Activated CD8-positive, alpha-beta T cell treated with anti-CD3 and anti-CD28 coated beads, Interleukin-2, amount 10 ng/mL, durations not matched to agents 7 days and 5 days (primary cell): ENCODE measurements at regions not wholly inside any gene's neighbourhood (a gene's known extent, or its start where the extent isn't known, plus 50 kb on each side); places are given as distances from the start of the nearest gene placed in this dataset.

Experiments used
- ATAC-seq: fragments of 150-1000 bp; cut with Tn5 transposase; one replicate; pipeline ENCODE4 v1.10.0; 2021; ENCODE audit warnings: moderate library complexity
- CTCF ChIA-PET: fragments of 350-600 bp; sonication (Branson Sonifier 250); formaldehyde crosslinking; loops from one replicate; lab custom pipeline; 2021; ENCODE audit warnings: antibody characterized with exemption; lab: Charles Lee
- POLR2A ChIA-PET: fragments of 350-600 bp; sonication (Branson Sonifier 250); formaldehyde crosslinking; loops from one replicate; lab custom pipeline; 2021; ENCODE audit warnings: antibody characterized with exemption; lab: Charles Lee
- DNase-seq: peaks from one replicate; pipeline ENCODE4 v3.0.0-alpha.2; 2020
- H3K27ac Mint-ChIP-seq: one replicate; pipeline ENCODE4 v1.8.0; 2021; ENCODE audit warnings: mild to moderate bottlenecking, mixed read lengths
- H3K27me3 Mint-ChIP-seq: one replicate; pipeline ENCODE4 v1.8.0; 2021; ENCODE audit warnings: low read depth, mixed read lengths
- H3K36me3 Mint-ChIP-seq: one replicate; pipeline ENCODE4 v1.8.0; 2021; ENCODE audit warnings: low read depth, mixed read lengths
- H3K4me1 Mint-ChIP-seq: one replicate; pipeline ENCODE4 v1.8.0; 2021; ENCODE audit warnings: low read depth, mixed read lengths
- H3K4me3 Mint-ChIP-seq: one replicate; pipeline ENCODE4 v1.8.0; 2021; ENCODE audit warnings: mild to moderate bottlenecking, mixed read lengths
- H3K9me3 Mint-ChIP-seq: one replicate; pipeline ENCODE4 v1.8.0; 2022; ENCODE audit warnings: mixed read lengths; ENCODE audit not compliant: insufficient read depth

DNA sequence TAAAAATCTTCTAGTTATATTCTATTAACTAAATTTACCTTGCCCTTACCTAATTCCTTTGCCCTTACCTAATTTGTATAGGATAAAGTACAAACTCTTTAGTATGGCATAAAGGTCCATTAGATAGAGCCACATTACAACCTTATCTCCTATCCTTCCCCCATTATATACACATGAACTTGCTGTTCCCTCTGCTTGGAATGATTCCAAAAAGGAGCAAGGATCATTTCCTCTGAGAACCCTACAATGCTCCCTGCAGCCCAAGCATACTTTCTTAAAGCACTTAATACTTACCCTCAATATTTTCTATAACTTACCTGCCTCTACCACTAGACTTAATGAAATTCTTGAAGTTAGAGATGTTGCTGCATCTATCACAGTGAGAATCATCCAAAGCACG, 118.9 kb upstream of the CCDC54 start:
- ATAC-seq (no peak), DNase-seq (no peak)
- Mint-ChIP-seq H3K4me1 (peaks cover 2% of the 10 kb centered on the region), H3K4me3 (no peak overlapping the region), H3K36me3 (no peaks in the 10 kb centered on the region), H3K27me3 (peaks cover 19% of the 10 kb centered on the region), H3K9me3 (no peaks in the 10 kb centered on the region), H3K27ac (no peak overlapping the region)
- CTCF ChIA-PET: interaction anchor here (2.1 kb wide), 1 partner anchor 14 kb away, joined by 4 read pairs; no protein-coding TSS in a partner anchor
- POLR2A ChIA-PET: no interaction called here

DNA sequence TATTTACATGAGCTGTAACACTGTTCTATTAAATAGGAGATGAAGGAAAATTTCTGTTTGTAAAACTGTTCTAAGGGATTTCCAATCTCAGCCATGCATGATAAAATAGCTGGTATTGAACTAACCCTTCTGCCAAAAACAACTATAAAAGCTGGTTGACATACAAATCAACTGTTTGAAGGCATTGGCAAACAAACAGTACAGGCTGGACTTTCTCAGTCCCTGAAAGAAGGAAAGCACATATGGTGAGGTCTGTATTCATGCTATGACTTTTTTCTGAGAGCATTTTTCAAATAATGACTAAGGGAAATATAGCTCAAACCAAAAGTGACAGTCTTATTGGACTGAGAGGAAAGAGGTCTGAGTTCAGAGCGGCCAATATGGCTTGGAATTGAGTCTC, 117.0 kb upstream of the CCDC54 start:
- ATAC-seq (no peak), DNase-seq (no peak)
- Mint-ChIP-seq H3K9me3 (no peaks in the 10 kb centered on the region), H3K27ac (no peak overlapping the region), H3K4me3 (no peak overlapping the region), H3K36me3 (no peaks in the 10 kb centered on the region), H3K27me3 (peaks cover 17% of the 10 kb centered on the region), H3K4me1 (peaks cover 7% of the 10 kb centered on the region)
- ChIA-PET POLR2A (no interaction called here), CTCF (interaction anchor here (0.7 to 2.1 kb wide), 4 partner anchors 11 to 1217 kb away, joined by 3 to 6 read pairs (median 4); no protein-coding TSS in a partner anchor)

DNA sequence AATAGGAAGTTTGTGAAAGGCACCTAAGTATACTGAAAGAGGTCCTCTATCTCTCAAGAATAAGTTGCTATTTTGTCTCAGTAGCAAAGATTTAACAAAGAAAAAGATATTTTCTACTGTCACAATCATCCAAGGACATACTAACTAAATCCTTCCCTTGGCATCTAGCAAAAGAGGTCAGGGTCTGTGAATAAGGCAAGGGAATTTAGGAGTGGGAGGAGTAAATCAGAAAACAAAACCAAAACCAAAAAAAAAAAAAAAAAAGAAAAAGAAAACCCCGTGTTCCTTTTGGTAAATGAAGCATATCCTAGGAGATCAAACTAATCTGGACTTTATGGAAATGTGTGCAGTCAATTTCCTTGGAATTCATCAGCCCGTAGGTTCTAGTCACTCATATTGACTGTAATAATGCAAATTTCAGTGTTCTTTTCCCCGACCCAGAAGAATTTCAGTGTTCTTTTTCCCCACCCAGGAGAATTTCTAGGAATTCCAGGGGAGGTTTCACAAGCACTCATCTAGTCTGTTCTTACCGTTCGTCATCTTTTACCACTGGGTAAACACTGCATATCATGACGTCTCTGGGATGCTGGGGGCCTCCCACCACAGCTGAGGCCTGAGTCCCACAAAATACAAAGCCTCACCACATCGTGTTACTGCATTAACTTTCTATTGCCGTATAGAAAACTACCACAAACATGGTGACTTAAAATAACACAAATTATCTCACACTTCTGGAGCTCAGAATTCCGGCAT, 113.8 kb upstream of the CCDC54 start:
- CTCF ChIA-PET: interaction anchor here (0.9 to 1.9 kb wide), 2 partner anchors 8 to 166 kb away, joined by 3 to 7 read pairs; no protein-coding TSS in a partner anchor
- Mint-ChIP-seq H3K4me3 (no peak overlapping the region), H3K27ac (no peak overlapping the region), H3K9me3 (no peaks in the 10 kb centered on the region), H3K4me1 (peaks cover 7% of the 10 kb centered on the region), H3K36me3 (no peaks in the 10 kb centered on the region), H3K27me3 (peaks cover 12% of the 10 kb centered on the region)
- POLR2A ChIA-PET: no interaction called here
- DNase-seq (no peak), ATAC-seq (no peak)

DNA sequence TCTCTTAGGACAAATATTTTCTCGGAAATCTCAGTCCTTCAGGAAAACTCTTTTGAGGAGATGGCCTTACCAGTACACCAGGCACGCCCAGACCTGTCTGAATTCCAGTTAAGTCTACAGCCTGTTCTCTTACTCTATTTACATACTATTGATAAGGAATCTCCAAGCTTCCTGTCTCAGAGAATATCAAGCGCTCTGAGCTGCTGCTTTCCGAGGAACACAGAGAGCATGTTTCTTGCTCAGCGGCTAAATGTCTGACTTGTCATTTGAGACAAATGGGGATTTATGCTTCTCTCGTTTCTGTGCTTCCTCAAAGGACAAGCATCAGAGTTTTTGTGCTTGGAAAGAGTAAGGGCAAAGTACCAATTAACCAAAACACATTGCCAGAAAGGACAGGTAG, 112.4 kb upstream of the CCDC54 start:
- ChIA-PET CTCF (no interaction called here), POLR2A (no interaction called here)
- H3K27ac Mint-ChIP-seq: no peak overlapping the region

DNA sequence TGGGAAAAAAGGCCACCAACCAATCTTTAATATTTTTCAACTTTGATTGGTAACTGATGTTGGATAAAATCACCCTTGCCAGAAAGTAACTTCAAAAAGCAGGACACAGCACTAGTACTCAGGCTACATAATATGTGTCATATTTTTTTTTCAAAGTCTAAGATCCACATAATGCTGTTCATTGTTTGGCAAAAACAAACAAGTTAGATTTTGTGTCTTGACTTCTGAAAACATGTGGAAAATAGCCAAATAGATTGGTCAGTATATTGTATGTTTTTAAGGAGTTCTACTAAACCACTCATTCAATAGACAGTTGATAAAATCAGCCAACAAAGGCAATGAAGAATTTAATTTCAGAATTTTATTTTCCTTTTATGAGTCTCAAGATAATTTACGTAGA, 111.7 kb upstream of the CCDC54 start:
- CTCF ChIA-PET: no interaction called here
- Mint-ChIP-seq H3K4me3 (no peak overlapping the region), H3K27me3 (peaks cover 9% of the 10 kb centered on the region), H3K4me1 (peaks cover 7% of the 10 kb centered on the region), H3K27ac (no peak overlapping the region), H3K9me3 (no peaks in the 10 kb centered on the region), H3K36me3 (no peaks in the 10 kb centered on the region)
- POLR2A ChIA-PET: no interaction called here
- DNase-seq (no peak), ATAC-seq (no peak)

More for the DNA sequence above, 112.4 kb upstream of the CCDC54 start:
- Mint-ChIP-seq H3K9me3 (no peaks in the 10 kb centered on the region), H3K27me3 (peaks cover 5% of the 10 kb centered on the region), H3K4me3 (no peak overlapping the region), H3K4me1 (peaks cover 7% of the 10 kb centered on the region), H3K36me3 (no peaks in the 10 kb centered on the region)
- DNase-seq (no peak), ATAC-seq (no peak)

DNA sequence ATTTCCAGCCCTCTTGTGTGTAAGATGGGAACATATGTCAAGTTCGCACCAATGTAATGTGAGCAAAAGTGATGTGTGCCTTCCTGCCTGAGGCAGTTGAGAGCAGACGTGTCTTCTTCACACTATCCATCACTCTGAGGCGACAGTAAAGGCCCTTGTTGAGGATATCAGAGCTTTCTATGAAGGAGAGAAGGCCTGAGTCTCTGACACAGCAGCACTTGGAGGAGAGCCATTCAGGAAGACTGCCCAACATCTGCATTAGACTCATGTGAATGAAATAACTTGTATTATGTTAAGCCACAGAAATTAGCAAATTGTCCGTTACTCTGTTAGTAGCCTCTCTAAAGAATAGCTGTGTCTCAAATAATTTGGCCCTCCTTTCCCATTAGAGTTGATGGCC, 108.8 kb upstream of the CCDC54 start:
- CTCF ChIA-PET: interaction anchor here (0.9 to 2.9 kb wide), 3 partner anchors 32 to 249 kb away, joined by 3 to 17 read pairs (median 3); no protein-coding TSS in a partner anchor
- POLR2A ChIA-PET: no interaction called here
- peaks cover 3% of the 10 kb centered on the region for H3K4me1 Mint-ChIP-seq
- H3K4me3 Mint-ChIP-seq: no peak overlapping the region
- ATAC-seq: no peak
- DNase-seq: no peak
- H3K9me3 Mint-ChIP-seq: no peaks in the 10 kb centered on the region
- H3K27me3 Mint-ChIP-seq: peaks cover 13% of the 10 kb centered on the region
- no peak overlapping the region for H3K27ac Mint-ChIP-seq
- no peaks in the 10 kb centered on the region for H3K36me3 Mint-ChIP-seq

DNA sequence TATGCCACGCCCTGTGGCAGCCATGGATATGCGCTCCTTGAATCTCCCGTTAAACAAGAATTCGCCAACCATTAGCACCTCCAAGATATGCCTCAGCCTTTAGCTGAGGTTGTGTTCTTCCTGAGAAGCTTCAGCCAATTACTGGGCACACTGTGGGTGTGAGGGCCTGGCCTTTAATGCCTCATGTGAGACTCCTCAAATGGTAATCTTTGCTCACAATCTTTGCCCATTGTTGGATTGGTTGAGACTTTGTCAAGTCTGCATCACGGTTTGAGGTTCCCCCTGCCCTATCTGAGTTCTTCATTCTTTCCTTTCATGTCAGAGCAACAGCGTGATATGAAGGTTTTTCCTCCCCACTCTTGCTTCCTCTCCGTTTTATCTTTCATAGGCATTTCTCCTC, 108.1 kb upstream of the CCDC54 start:
- H3K27me3 Mint-ChIP-seq: peaks cover 18% of the 10 kb centered on the region
- no peak for ATAC-seq
- no peak overlapping the region for H3K27ac Mint-ChIP-seq
- CTCF ChIA-PET: interaction anchor here (0.9 to 2.9 kb wide), 3 partner anchors 33 to 248 kb away, joined by 3 to 17 read pairs (median 3); no protein-coding TSS in a partner anchor
- H3K4me1 Mint-ChIP-seq: no peaks in the 10 kb centered on the region
- no peak overlapping the region for H3K4me3 Mint-ChIP-seq
- no peaks in the 10 kb centered on the region for H3K36me3 Mint-ChIP-seq
- POLR2A ChIA-PET: no interaction called here
- H3K9me3 Mint-ChIP-seq: no peaks in the 10 kb centered on the region
- DNase-seq: no peak

DNA sequence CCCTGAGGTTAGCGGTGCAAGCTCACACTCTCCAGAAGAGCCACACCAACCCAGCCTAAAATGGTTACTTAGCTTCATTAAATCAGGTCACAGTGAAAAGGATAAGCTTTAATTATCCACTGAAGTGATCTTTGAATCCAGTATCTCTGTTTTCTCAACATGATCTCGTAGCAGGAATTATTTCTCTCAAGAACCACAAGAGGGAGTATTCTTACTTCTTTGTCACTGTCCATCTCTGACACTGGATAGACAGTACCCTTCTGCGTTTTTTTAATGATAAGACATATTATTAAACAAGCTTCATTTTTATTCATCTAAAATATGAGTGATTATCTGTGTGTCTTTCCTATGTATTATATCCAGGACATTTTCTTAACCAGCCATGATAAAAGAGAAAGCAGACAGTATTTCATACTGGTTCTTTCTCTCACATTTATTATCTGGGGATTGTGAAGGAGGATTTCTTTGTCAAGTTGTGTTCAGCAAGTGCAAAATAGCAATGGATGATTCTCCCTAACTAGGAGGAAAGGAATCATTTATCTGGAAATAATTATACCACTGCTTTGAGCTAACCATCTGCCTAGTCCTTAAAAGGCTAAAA, 105.4 kb upstream of the CCDC54 start:
- CTCF ChIA-PET: interaction anchor here (0.6 to 5.4 kb wide), 27 partner anchors 9 to 336 kb away, joined by 3 to 62 read pairs (median 5); no protein-coding TSS in a partner anchor
- POLR2A ChIA-PET: interaction anchor here (0.6 kb wide), 1 partner anchor 471 kb away, joined by 3 read pairs; no protein-coding TSS in a partner anchor
- Mint-ChIP-seq H3K27me3 (peaks cover 26% of the 10 kb centered on the region), H3K36me3 (no peaks in the 10 kb centered on the region), H3K9me3 (no peaks in the 10 kb centered on the region), H3K4me1 (no peaks in the 10 kb centered on the region), H3K4me3 (no peak overlapping the region), H3K27ac (no peak overlapping the region)
- ATAC-seq: peak; percentile 51
- DNase-seq: no peak

DNA sequence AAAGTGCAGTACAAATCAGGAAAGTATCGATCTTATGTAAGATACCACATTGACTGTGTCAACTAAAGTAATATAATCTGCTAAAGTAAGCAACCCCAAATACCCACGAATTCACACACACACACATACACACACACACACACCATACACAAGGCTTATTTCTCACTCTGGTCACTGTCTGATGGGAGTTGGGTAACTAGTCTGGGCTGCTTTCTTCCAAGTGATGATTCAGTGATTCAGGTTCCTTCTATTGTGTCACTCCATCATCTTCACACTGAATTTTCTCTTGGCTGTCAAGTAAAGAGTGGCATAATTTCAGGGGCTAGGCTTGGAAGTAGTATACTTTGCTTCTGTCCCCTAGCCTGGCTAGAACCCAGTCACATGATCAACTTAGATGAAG, 104.8 kb upstream of the CCDC54 start:
- ChIA-PET CTCF (interaction anchor here (0.6 to 5.4 kb wide), 25 partner anchors 8 to 336 kb away, joined by 3 to 62 read pairs (median 5); no protein-coding TSS in a partner anchor), POLR2A (no interaction called here)
- no peak for DNase-seq
- no peaks in the 10 kb centered on the region for H3K9me3 Mint-ChIP-seq
- H3K27ac Mint-ChIP-seq: no peak overlapping the region
- H3K4me1 Mint-ChIP-seq: no peaks in the 10 kb centered on the region
- H3K4me3 Mint-ChIP-seq: no peak overlapping the region
- no peak for ATAC-seq
- H3K36me3 Mint-ChIP-seq: no peaks in the 10 kb centered on the region
- peaks cover 26% of the 10 kb centered on the region for H3K27me3 Mint-ChIP-seq

DNA sequence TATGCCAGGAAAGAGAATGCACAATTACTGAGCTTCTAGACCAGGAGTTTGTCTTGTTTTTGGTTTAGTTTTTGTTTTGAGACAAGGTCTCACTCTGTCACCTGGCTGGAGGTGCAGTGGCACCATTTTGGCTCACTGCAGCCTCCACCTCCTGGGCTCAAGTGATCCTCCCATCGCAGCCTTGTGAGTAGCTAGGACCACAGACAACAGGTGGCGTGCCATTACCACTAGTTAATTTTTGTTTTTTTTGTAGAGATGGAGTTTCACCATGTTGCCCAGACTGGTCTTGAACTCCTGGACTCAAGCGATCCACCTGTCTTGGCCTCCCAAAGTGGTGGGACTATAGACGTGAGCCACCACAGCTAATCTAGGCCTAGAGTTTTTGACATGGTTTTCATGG, 104.4 kb upstream of the CCDC54 start:
- H3K27ac Mint-ChIP-seq: no peak overlapping the region
- no peaks in the 10 kb centered on the region for H3K36me3 Mint-ChIP-seq
- ATAC-seq (no peak), DNase-seq (no peak)
- H3K4me3 Mint-ChIP-seq: no peak overlapping the region
- H3K9me3 Mint-ChIP-seq: no peaks in the 10 kb centered on the region
- CTCF ChIA-PET: interaction anchor here (0.9 to 5.4 kb wide), 4 partner anchors 37 to 156 kb away, joined by 3 to 62 read pairs (median 38); no protein-coding TSS in a partner anchor
- no peaks in the 10 kb centered on the region for H3K4me1 Mint-ChIP-seq
- H3K27me3 Mint-ChIP-seq: peaks cover 26% of the 10 kb centered on the region
- POLR2A ChIA-PET: no interaction called here

DNA sequence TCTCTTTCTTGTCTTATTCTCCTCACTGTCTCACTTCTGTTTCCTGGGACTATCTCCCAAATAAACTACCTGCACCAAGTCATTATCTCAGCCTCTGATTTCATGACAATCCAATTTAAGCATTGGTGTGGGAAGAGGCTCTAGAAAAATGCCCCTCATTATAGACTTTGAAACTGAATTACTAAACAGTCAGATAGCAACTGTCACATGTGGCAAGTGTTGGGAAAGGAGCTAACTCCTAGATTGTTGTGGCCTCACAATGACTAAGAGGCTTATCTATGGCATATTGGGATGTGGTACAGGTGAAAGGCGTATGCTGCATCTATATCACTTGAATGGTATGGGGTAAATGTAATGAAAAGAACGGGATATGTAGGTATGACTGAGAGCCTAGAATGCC, 103.5 kb upstream of the CCDC54 start:
- H3K36me3 Mint-ChIP-seq: no peaks in the 10 kb centered on the region
- ChIA-PET CTCF (interaction anchor here (5.2 to 5.4 kb wide), 2 partner anchors 148 to 155 kb away, joined by 55 to 62 read pairs; no protein-coding TSS in a partner anchor), POLR2A (no interaction called here)
- H3K9me3 Mint-ChIP-seq: no peaks in the 10 kb centered on the region
- no peak overlapping the region for H3K27ac Mint-ChIP-seq
- no peak for DNase-seq
- H3K27me3 Mint-ChIP-seq: peaks cover 22% of the 10 kb centered on the region
- H3K4me1 Mint-ChIP-seq: no peaks in the 10 kb centered on the region
- no peak for ATAC-seq
- H3K4me3 Mint-ChIP-seq: no peak overlapping the region

DNA sequence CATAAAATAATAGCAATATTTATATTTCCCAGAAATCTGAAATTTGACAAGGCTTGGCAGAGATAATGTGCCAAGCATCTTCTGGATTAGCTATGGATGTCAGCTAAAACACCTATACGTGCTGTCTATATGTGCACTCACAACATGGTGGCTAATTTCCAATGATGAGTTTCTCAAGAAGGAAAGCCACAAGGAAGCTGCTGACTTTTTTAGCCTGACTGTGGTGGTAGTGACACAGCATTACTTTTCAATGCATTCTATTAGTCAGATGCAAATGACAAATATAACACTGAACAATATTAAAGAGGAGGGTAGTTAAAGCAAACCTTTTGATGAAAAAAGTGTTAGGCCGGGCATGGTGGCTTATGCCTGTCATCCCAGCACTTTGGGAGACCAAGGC, 101.7 kb upstream of the CCDC54 start:
- DNase-seq: no peak
- ChIA-PET POLR2A (interaction anchor here (0.7 kb wide), 1 partner anchor 84 kb away, joined by 3 read pairs; no protein-coding TSS in a partner anchor), CTCF (interaction anchor here (5.2 to 5.4 kb wide), 2 partner anchors 146 to 154 kb away, joined by 55 to 62 read pairs; no protein-coding TSS in a partner anchor)

More for the DNA sequence above, 101.7 kb upstream of the CCDC54 start:
- Mint-ChIP-seq H3K4me3 (no peak overlapping the region), H3K27me3 (peaks cover 24% of the 10 kb centered on the region), H3K36me3 (no peaks in the 10 kb centered on the region), H3K27ac (no peak overlapping the region), H3K9me3 (no peaks in the 10 kb centered on the region), H3K4me1 (no peaks in the 10 kb centered on the region)
- ATAC-seq: no peak
